IPS DF 4.7 (cell line): ENCODE measurements at regions not wholly inside any gene's neighbourhood (a gene's known extent, or its start where the extent isn't known, plus 50 kb on each side); places are given as distances from the start of the nearest gene placed in this dataset.
A peak's percentile ranks its signal among the peaks of the same experiment; 100 is the strongest.
"Not testable (repeated sequence)": the region's sequence is repeated elsewhere in the genome, so short reads cannot be mapped to it uniquely, and the experiment has no call there.

Source experiments
- DNase-seq: peaks from one replicate; pipeline ENCODE4 v3.0.0-alpha.2; 2013; ENCODE audit warnings: low spot score; ENCODE audit errors: extremely low read depth

- DNase-seq, result not testable (repeated sequence)
Observed at GRCh38 chr10:47626975-47627374, 103.5 kb upstream of the AGAP9 start.

GRCh38 chr10:47622719-47623118 is 99.3 kb upstream of the AGAP9 start:
- DNase-seq, result not testable (repeated sequence)

- peak; percentile 7 for DNase-seq
Observed at GRCh38 chr10:47619300-47620012, 96.0 kb upstream of the AGAP9 start.

- DNase-seq, result not testable (repeated sequence)
Observed at GRCh38 chr10:47609311-47609710, 85.9 kb upstream of the AGAP9 start.

GRCh38 chr10:47605791-47606773 is 82.6 kb upstream of the AGAP9 start:
- DNase-seq, result not testable (repeated sequence)

- not testable (repeated sequence) for DNase-seq
Observed at GRCh38 chr10:47600604-47601003, 77.2 kb upstream of the AGAP9 start.

GRCh38 chr10:47600127-47600526 is 76.7 kb upstream of the AGAP9 start:
- DNase-seq, result not testable (repeated sequence)

GRCh38 chr10:47599657-47600056 is 76.2 kb upstream of the AGAP9 start:
- not testable (repeated sequence) for DNase-seq

GRCh38 chr10:47593805-47594204 is 70.4 kb upstream of the AGAP9 start:
- DNase-seq, result not testable (repeated sequence)

GRCh38 chr10:47593129-47593528 is 69.7 kb upstream of the AGAP9 start:
- not testable (repeated sequence) for DNase-seq

- DNase-seq, result not testable (repeated sequence)
Observed at GRCh38 chr10:47590956-47591355, 67.5 kb upstream of the AGAP9 start.

GRCh38 chr10:47590534-47590933 is 67.1 kb upstream of the AGAP9 start:
- not testable (repeated sequence) for DNase-seq

- DNase-seq, result not testable (repeated sequence)
Observed at GRCh38 chr10:47582051-47582450, 58.6 kb upstream of the AGAP9 start.

- DNase-seq, result not testable (repeated sequence)
Observed at GRCh38 chr10:47580063-47580462, 56.6 kb upstream of the AGAP9 start.

- not testable (repeated sequence) for DNase-seq
Observed at GRCh38 chr10:47578547-47578946, 55.1 kb upstream of the AGAP9 start.
